ENCODE measurements at regions not wholly inside any gene's neighbourhood (a gene's known extent, or its start where the extent isn't known, plus 50 kb on each side); places are given as distances from the start of the nearest gene placed in this dataset.
A peak's percentile ranks its signal among the peaks of the same experiment; 100 is the strongest.

GRCh38 chr13:89857502-89857901, 1490.0 kb upstream of the MIR17HG start:
- Histone ChIP-seq H3K9ac (ENCODE audit: insufficient read depth in 1 of 2, low read depth in 2 of 2, low read length in 2 of 2) (no peak overlapping the region), H3K36me3 (ENCODE audit: control insufficient read depth, insufficient read depth, low read length) (no peaks in the 10 kb centered on the region), H3K9me3 (replicated peaks; ENCODE audit: control insufficient read depth, insufficient read depth, low read depth, low read length) (0 out of 2 replicates have a peak, but pooled peaks cover 2% of the 10 kb centered on the region), H2AFZ (ENCODE audit: low read depth, low read length) (no peak overlapping the region), H3K79me2 (ENCODE audit: control insufficient read depth, insufficient read depth, low read length) (no peaks in the 10 kb centered on the region), H3K27ac (ENCODE audit: extremely low read depth, low read depth, low read length) (no peak overlapping the region), H3K4me1 (replicated peaks in 1 of 2; ENCODE audit: control insufficient read depth in 2 of 2, insufficient read depth in 2 of 2, low read length in 2 of 2) (no peaks in the 10 kb centered on the region), H3K27me3 (ENCODE audit: control insufficient read depth in 2 of 2, insufficient read depth in 2 of 2, low read length in 2 of 2) (no peaks in the 10 kb centered on the region), H3K4me2 (ENCODE audit: insufficient read depth, low read length) (no peak overlapping the region), H3K9me1 (ENCODE audit: control insufficient read depth, insufficient read depth, low read length) (no peaks in the 10 kb centered on the region), H4K20me1 (replicated peaks; ENCODE audit: control insufficient read depth, insufficient read depth, low read length) (no peaks in the 10 kb centered on the region), H3K4me3 (no peak overlapping the region)
- DNase-seq (ENCODE audit: extremely low read depth in 1 of 4, low spot score in 3 of 4) (no peak), FAIRE-seq (no peak), ATAC-seq (no peak)
- 1% methylated on average over 3 of the region's 3 CpGs for WGBS (ENCODE audit: insufficient coverage, low coverage, missing lambda C conversion rate)
- BruUV-seq (replicated peaks), result no TSS peak
- TF ChIP-seq KDM2B (CRISPR knock-in tag; IDR thresholded peaks at IDR 0.05) (no peak), ATF1 (CRISPR knock-in tag; IDR thresholded peaks at IDR 0.05) (0 out of 2 replicates have a peak, but pooled peaks have one; percentile 6), ATF1 (tag; IDR thresholded peaks at IDR 0.05) (no peak), CBX3 (IDR thresholded peaks at IDR 0.05; ENCODE audit: borderline replicate concordance in 1 of 2, low read length in 2 of 2) (peak in 1 of 2 experiments; percentile 72; a peak in 1 of 3 replicates), ILK (tag; IDR thresholded peaks at IDR 0.05; ENCODE audit: borderline replicate concordance, low read depth) (peak; percentile 27; the same call in 1 of the 2 replicates)
- ChIA-PET POLR2A (no interaction called here), CTCF (ENCODE audit: low intra/inter-chr PET ratio) (no interaction called here)
- in situ Hi-C loops (cut with MboI), result loop anchor here (5.0 kb wide), 1 partner anchor 105 kb away; no protein-coding TSS in a partner anchor
- intact Hi-C loops (cut with micrococcal nuclease), result no loop called here

- no peaks in the 10 kb centered on the region for H3K4me1 ChIP-seq (replicated peaks in 1 of 2; ENCODE audit: control insufficient read depth in 2 of 2, insufficient read depth in 2 of 2, low read length in 2 of 2)
- ATAC-seq, result no peak
- BruUV-seq (replicated peaks), result no TSS peak
- H3K9ac ChIP-seq (ENCODE audit: insufficient read depth in 1 of 2, low read depth in 2 of 2, low read length in 2 of 2), result no peak overlapping the region
- intact Hi-C loops (cut with micrococcal nuclease) (no loop called here), in situ Hi-C loops (cut with MboI) (no loop called here)
- no peak overlapping the region for H3K4me2 ChIP-seq (ENCODE audit: insufficient read depth, low read length)
- no peak for FAIRE-seq
- CTCF ChIA-PET (ENCODE audit: low intra/inter-chr PET ratio), result no interaction called here
- no peak overlapping the region for H3K4me3 ChIP-seq
- 0 out of 2 replicates have a peak, but pooled peaks cover 2% of the 10 kb centered on the region for H3K9me3 ChIP-seq (replicated peaks; ENCODE audit: control insufficient read depth, insufficient read depth, low read depth, low read length)
- no peaks in the 10 kb centered on the region for H3K79me2 ChIP-seq (ENCODE audit: control insufficient read depth, insufficient read depth, low read length)
- no peaks in the 10 kb centered on the region for H4K20me1 ChIP-seq (replicated peaks; ENCODE audit: control insufficient read depth, insufficient read depth, low read length)
- H3K27me3 ChIP-seq (ENCODE audit: control insufficient read depth in 2 of 2, insufficient read depth in 2 of 2, low read length in 2 of 2), result no peaks in the 10 kb centered on the region
- no peak for DNase-seq (ENCODE audit: extremely low read depth in 1 of 4, low spot score in 3 of 4)
- WGBS (ENCODE audit: insufficient coverage, low coverage, missing lambda C conversion rate), result 1% methylated on average over 13 of the region's 13 CpGs
- H3K27ac ChIP-seq (ENCODE audit: extremely low read depth, low read depth, low read length), result no peak overlapping the region
- H3K9me1 ChIP-seq (ENCODE audit: control insufficient read depth, insufficient read depth, low read length), result no peaks in the 10 kb centered on the region
- no peak overlapping the region for H2AFZ ChIP-seq (ENCODE audit: low read depth, low read length)
- no peaks in the 10 kb centered on the region for H3K36me3 ChIP-seq (ENCODE audit: control insufficient read depth, insufficient read depth, low read length)
- POLR2A ChIA-PET, result no interaction called here
- TF ChIP-seq ZNF592 (IDR thresholded peaks at IDR 0.05) (no peak), SMARCA4 (IDR thresholded peaks at IDR 0.05) (no peak), GMEB1 (CRISPR knock-in tag; IDR thresholded peaks at IDR 0.05) (no peak), RBM22 (IDR thresholded peaks at IDR 0.05; ENCODE audit: low read depth, low read length, poor library complexity, severe bottlenecking) (no peak)
Observed at GRCh38 chr13:89862011-89862690, 1485.3 kb upstream of the MIR17HG start.

All from K562 (cell line).